Mammary epithelial cell (primary cell): ENCODE measurements at regions not wholly inside any gene's neighbourhood (a gene's known extent, or its start where the extent isn't known, plus 50 kb on each side); places are given as distances from the start of the nearest gene placed in this dataset.
"Not testable (repeated sequence)": the region's sequence is repeated elsewhere in the genome, so short reads cannot be mapped to it uniquely, and the experiment has no call there.

Source experiments
- CTCF ChIP-seq, 2 donors: IDR thresholded peaks in 1 of 2; conservative IDR thresholded peaks in 1 of 2; 2 replicates each; pipeline ENCODE4 v1.5.1; 2011 to 2012; ENCODE audit warnings: inconsistent platforms in 2 of 2, low read length in 2 of 2, mild to moderate bottlenecking in 2 of 2, control low read depth in 1 of 2, low read depth in 1 of 2; ENCODE audit not compliant: insufficient read depth in 1 of 2; ENCODE audit errors: extremely low read depth in 1 of 2
- EZH2 ChIP-seq: IDR thresholded peaks from 2 replicates; pipeline ENCODE4 v1.6.1; 2012; ENCODE audit warnings: low read length, inconsistent platforms, borderline replicate concordance

DNA sequence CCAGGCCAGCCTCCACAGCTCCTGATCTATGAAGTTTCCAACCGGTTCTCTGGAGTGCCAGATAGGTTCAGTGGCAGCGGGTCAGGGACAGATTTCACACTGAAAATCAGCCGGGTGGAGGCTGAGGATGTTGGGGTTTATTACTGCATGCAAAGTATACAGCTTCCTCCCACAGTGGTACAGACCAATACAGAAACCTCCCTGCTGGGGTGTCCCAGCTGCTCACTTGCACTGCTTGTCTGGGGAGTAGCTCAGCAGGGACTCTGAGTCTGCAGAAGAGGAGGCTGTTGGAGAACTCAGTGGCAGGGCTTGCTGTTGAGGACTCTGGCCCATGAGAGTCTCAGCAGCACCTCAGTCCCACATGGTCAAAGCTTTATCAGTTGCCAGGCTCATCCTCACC, 1256.6 kb downstream of the RPIA start:
- TF ChIP-seq CTCF (conservative IDR thresholded peaks at IDR 0.05 in 1 of 2, IDR thresholded peaks at IDR 0.05 in 1 of 2; ENCODE audit: extremely low read depth in 1 of 2, insufficient read depth in 1 of 2, low read depth in 1 of 2, low read length in 2 of 2); EZH2: not testable (repeated sequence)
